ENCODE measurements at regions not wholly inside any gene's neighbourhood (a gene's known extent, or its start where the extent isn't known, plus 50 kb on each side); places are given as distances from the start of the nearest gene placed in this dataset.

- Histone ChIP-seq H3K4me3 (replicated peaks in 1 of 2; ENCODE audit: low read depth in 1 of 2, low read length in 2 of 2) (no peak overlapping the region), H3K9ac (ENCODE audit: low read length) (no peak overlapping the region), H3K27ac (ENCODE audit: low read depth, low read length) (no peak overlapping the region), H3K79me2 (ENCODE audit: insufficient read depth, low read length) (no peaks in the 10 kb centered on the region), H3K27me3 (ENCODE audit: insufficient read depth, low read length) (no peaks in the 10 kb centered on the region), H2AFZ (ENCODE audit: low read depth, low read length, poor library complexity, severe bottlenecking) (no peak overlapping the region), H3K9me2 (ENCODE audit: insufficient read depth) (no peaks in the 10 kb centered on the region), H3K4me1 (ENCODE audit: control insufficient read depth in 1 of 2, insufficient read depth in 2 of 2, low read length in 2 of 2) (no peaks in the 10 kb centered on the region), H3K9me3 (ENCODE audit: control insufficient read depth in 1 of 2, insufficient read depth in 1 of 2, low read depth in 1 of 2, low read length in 2 of 2) (no peaks in the 10 kb centered on the region), H3K36me3 (ENCODE audit: control insufficient read depth in 1 of 2, insufficient read depth in 2 of 2, low read length in 2 of 2) (no peaks in the 10 kb centered on the region), H4K20me1 (ENCODE audit: insufficient read depth) (no peaks in the 10 kb centered on the region), H3K4me2 (ENCODE audit: low read length) (no peak overlapping the region)
- ATAC-seq (no peak), DNase-seq (ENCODE audit: low read depth, low spot score) (no peak)
- RAD21 ChIA-PET (ENCODE audit: low non-redundant PET in 1 of 2, low total read pairs in 2 of 2, uncharacterized antibody in 2 of 2, unreplicated experiment in 2 of 2), result no interaction called here
- TF ChIP-seq POLR2AphosphoS5 (IDR thresholded peaks at IDR 0.05; ENCODE audit: low read depth, low read length) (no peak), ZNF274 (IDR thresholded peaks at IDR 0.05; ENCODE audit: low read depth, low read length) (no peak), RAD21 (IDR thresholded peaks at IDR 0.05; ENCODE audit: low read depth) (no peak), JUND (IDR thresholded peaks at IDR 0.05) (no peak), REST (IDR thresholded peaks at IDR 0.05; ENCODE audit: low read depth) (no peak), ZBTB33 (IDR thresholded peaks at IDR 0.05; ENCODE audit: extremely low read depth, insufficient replicate concordance, low read length) (no peak)
- CTCF ChIA-PET, result no interaction called here
- no TSS peak for BruUV-seq (replicated peaks)
- POLR2A ChIA-PET, result no interaction called here
- intact Hi-C loops (cut with micrococcal nuclease), result no loop called here
Measured at GRCh38 chr1:193539731-193540459, 353.5 kb upstream of the B3GALT2 start.

Measured in HCT116 (cell line).